H1 (cell line): ENCODE measurements at regions not wholly inside any gene's neighbourhood (a gene's known extent, or its start where the extent isn't known, plus 50 kb on each side); places are given as distances from the start of the nearest gene placed in this dataset.

Experiments used
- CTCF ChIA-PET: fragments of 300-600 bp; sonication (Branson Sonifier 250); formaldehyde crosslinking; loops from one replicate; lab custom pipeline; 2021; ENCODE audit not compliant: partially characterized antibody; lab: Charles Lee
- POLR2A ChIA-PET: fragments of 300-600 bp; sonication (Branson Sonifier 250); formaldehyde crosslinking; loops from one replicate; lab custom pipeline; 2021; ENCODE audit warnings: inconsistent platforms; ENCODE audit not compliant: partially characterized antibody; lab: Charles Lee
- DNase-seq, 2 experiments: peaks; one replicate each; pipeline versions ENCODE4 v3.0.0 to v3.0.0-alpha.2; 2010 to 2022; ENCODE audit warnings: low spot score in 2 of 2, low read depth in 1 of 2, mixed read lengths in 1 of 2
- FAIRE-seq: peaks from 2 replicates; lab custom pipeline; 2011; peaks lifted over from hg19 to GRCh38; lab: Jason Lieb, UNC
- H2AFZ ChIP-seq: 2 replicates; pipeline ENCODE4 v1.8.1; 2012; ENCODE audit warnings: low read length, inconsistent platforms
- H2AK5ac ChIP-seq: 2 replicates; pipeline ENCODE4 v1.6.1; 2013; ENCODE audit warnings: low read depth, low read length
- H2BK120ac ChIP-seq: replicated peaks from 2 replicates; pipeline ENCODE3; 2013; ENCODE audit warnings: low read depth, low read length, inconsistent platforms
- H2BK12ac ChIP-seq: 2 replicates; pipeline ENCODE4 v1.6.1; 2013; ENCODE audit warnings: low read depth, low read length
- H2BK15ac ChIP-seq: 2 replicates; pipeline ENCODE4 v1.6.1; 2013; ENCODE audit warnings: low read length
- H2BK20ac ChIP-seq: 2 replicates; pipeline ENCODE4 v1.6.1; 2013; ENCODE audit warnings: low read length
- H2BK5ac ChIP-seq: 2 replicates; pipeline ENCODE4 v1.6.1; 2013; ENCODE audit warnings: low read depth, low read length
- H3K14ac ChIP-seq: 2 replicates; pipeline ENCODE4 v1.6.1; 2013; ENCODE audit warnings: inconsistent platforms; ENCODE audit not compliant: insufficient read length
- H3K18ac ChIP-seq: 2 replicates; pipeline ENCODE4 v1.6.1; 2013; ENCODE audit warnings: low read length; ENCODE audit errors: extremely low read depth
- H3K23ac ChIP-seq: 2 replicates; pipeline ENCODE4 v1.6.1; 2013; ENCODE audit warnings: inconsistent platforms; ENCODE audit not compliant: insufficient read length
- H3K23me2 ChIP-seq: 2 replicates; pipeline ENCODE4 v1.6.1; 2013; ENCODE audit warnings: low read depth, low read length
- H3K27ac ChIP-seq: 2 replicates; pipeline ENCODE4 v1.6.1; 2011; ENCODE audit warnings: low read depth, low read length, inconsistent platforms
- H3K27me3 ChIP-seq, 4 experiments: replicated peaks in 1 of 4; 1 replicate in 1 of 4; 2 replicates in 3 of 4; pipeline versions ENCODE4 v1.6.1 to v1.8.1; 2011 to 2013; ENCODE audit warnings: low read length in 3 of 4, mild to moderate bottlenecking in 3 of 4, inconsistent platforms in 2 of 4, mixed read lengths in 2 of 4, moderate library complexity in 1 of 4; ENCODE audit not compliant: control insufficient read depth in 3 of 4, insufficient read depth in 3 of 4; ENCODE audit errors: extremely low read depth in 1 of 4
- H3K36me3 ChIP-seq, 4 experiments: 2 replicates each; pipeline versions ENCODE4 v1.6.1 to v1.8.1; 2011 to 2013; ENCODE audit warnings: mild to moderate bottlenecking in 4 of 4, low read length in 3 of 4, moderate library complexity in 2 of 4, control low read depth in 1 of 4, inconsistent platforms in 1 of 4; ENCODE audit not compliant: insufficient read depth in 4 of 4, control insufficient read depth in 2 of 4
- H3K4ac ChIP-seq: replicated peaks from 2 replicates; pipeline ENCODE3; 2013; ENCODE audit warnings: low read length, low read depth, mixed read lengths, inconsistent platforms; ENCODE audit not compliant: insufficient read length
- H3K4me1 ChIP-seq, 4 experiments: replicated peaks in 1 of 4; 1 replicate in 1 of 4; 2 replicates in 3 of 4; pipeline versions ENCODE4 v1.6.1 to v1.8.1; 2011 to 2013; ENCODE audit warnings: low read length in 3 of 4, inconsistent platforms in 2 of 4, mixed read lengths in 1 of 4; ENCODE audit not compliant: insufficient read depth in 4 of 4, control insufficient read depth in 3 of 4
- H3K4me2 ChIP-seq, 2 experiments: 2 replicates each; pipeline versions ENCODE4 v1.6.1 to v1.8.1; 2011 to 2013; ENCODE audit warnings: low read depth in 2 of 2, low read length in 2 of 2, control low read depth in 1 of 2, inconsistent platforms in 1 of 2, mild to moderate bottlenecking in 1 of 2; ENCODE audit not compliant: insufficient read depth in 1 of 2
- H3K4me3 ChIP-seq, 4 experiments: fragments of 200-600, 300-600 bp in 1 of 4; sonication (generic), shearing (Covaris generic), sonication (Bioruptor Twin) in 1 of 4; 2 replicates each; pipeline versions ENCODE4 v1.5.1 to v1.8.1; 2011 to 2016; ENCODE audit warnings: low read length in 4 of 4, low read depth in 3 of 4, control low read depth in 2 of 4, inconsistent platforms in 2 of 4, mild to moderate bottlenecking in 2 of 4, mixed read lengths in 1 of 4, moderate library complexity in 1 of 4; ENCODE audit not compliant: insufficient read depth in 2 of 4; ENCODE audit errors: extremely low read depth in 1 of 4
- H3K56ac ChIP-seq: replicated peaks from 2 replicates; pipeline ENCODE3; 2013; ENCODE audit warnings: low read depth, mild to moderate bottlenecking, mixed read lengths, low read length, inconsistent platforms; ENCODE audit not compliant: insufficient read length
- H3K79me1 ChIP-seq: 2 replicates; pipeline ENCODE4 v1.6.1; 2013; ENCODE audit warnings: low read depth, low read length, control low read depth
- H3K79me2 ChIP-seq, 2 experiments: 2 replicates each; pipeline versions ENCODE4 v1.6.1 to v1.8.1; 2012 to 2013; ENCODE audit warnings: low read length in 2 of 2, mild to moderate bottlenecking in 2 of 2, inconsistent platforms in 1 of 2; ENCODE audit not compliant: insufficient read depth in 2 of 2, control insufficient read depth in 1 of 2
- H3K9ac ChIP-seq, 4 experiments: replicated peaks in 1 of 4; 1 replicate in 1 of 4; 2 replicates in 3 of 4; pipeline versions ENCODE4 v1.6.1 to v1.8.1; 2011 to 2013; ENCODE audit warnings: low read depth in 3 of 4, low read length in 3 of 4, control low read depth in 2 of 4, mild to moderate bottlenecking in 2 of 4, moderate library complexity in 2 of 4, inconsistent platforms in 1 of 4; ENCODE audit errors: extremely low read depth in 1 of 4
- H3K9me3 ChIP-seq, 2 experiments: 2 replicates each; pipeline versions ENCODE4 v1.6.1 to v1.8.1; 2012 to 2013; ENCODE audit warnings: mild to moderate bottlenecking in 2 of 2, moderate library complexity in 2 of 2, control low read depth in 1 of 2, inconsistent platforms in 1 of 2, low read depth in 1 of 2, low read length in 1 of 2, mixed read lengths in 1 of 2; ENCODE audit not compliant: insufficient read depth in 2 of 2
- H4K20me1 ChIP-seq, 2 experiments: replicated peaks in 1 of 2; 2 replicates each; pipeline versions ENCODE3 to v1.8.1; 2011 to 2013; ENCODE audit warnings: inconsistent platforms in 2 of 2, low read length in 2 of 2, mild to moderate bottlenecking in 1 of 2; ENCODE audit not compliant: insufficient read depth in 2 of 2, control insufficient read depth in 1 of 2
- H4K5ac ChIP-seq: 2 replicates; pipeline ENCODE4 v1.6.1; 2013; ENCODE audit warnings: low read length, low read depth, mixed read lengths, inconsistent platforms; ENCODE audit not compliant: insufficient read length
- H4K8ac ChIP-seq: 2 replicates; pipeline ENCODE4 v1.8.0; 2013; ENCODE audit warnings: mild to moderate bottlenecking, moderate library complexity, low read length, inconsistent platforms; ENCODE audit not compliant: insufficient read depth; ENCODE audit errors: extremely low read depth
- H4K91ac ChIP-seq: replicated peaks from 2 replicates; pipeline ENCODE3; 2013; ENCODE audit warnings: low read length, mixed read lengths, inconsistent platforms; ENCODE audit not compliant: insufficient read length
- GABPA ChIP-seq: IDR thresholded peaks from 2 replicates; pipeline ENCODE4 v1.6.1; 2011; ENCODE audit warnings: mild to moderate bottlenecking, low read length, moderate library complexity, borderline replicate concordance; ENCODE audit not compliant: insufficient read depth
- GTF2F1 ChIP-seq: IDR thresholded peaks from 2 replicates; pipeline ENCODE4 v1.6.1; 2012; ENCODE audit warnings: low read depth, low read length, improper control_type of control experiment, borderline replicate concordance
- NANOG ChIP-seq: IDR thresholded peaks from 2 replicates; pipeline ENCODE4 v1.6.1; 2011; ENCODE audit warnings: low read length, low read depth, mild to moderate bottlenecking, inconsistent platforms; ENCODE audit not compliant: insufficient read depth, poor library complexity, severe bottlenecking
- SP4 ChIP-seq: IDR thresholded peaks from 2 replicates; pipeline ENCODE4 v1.6.1; 2012; ENCODE audit warnings: low read length, inconsistent platforms
- YY1 ChIP-seq: IDR thresholded peaks from 2 replicates; pipeline ENCODE4 v1.6.1; 2011; ENCODE audit warnings: low read depth, mild to moderate bottlenecking, low read length
- WGBS, 2 experiments: shearing (Covaris generic) in 1 of 2; methylation state at CpG; one replicate each; pipeline versions ENCODE4 v1.1.6 to v1.1.7; 2013 to 2015; ENCODE audit warnings: low lambda C conversion rate in 2 of 2, mixed read lengths in 2 of 2, inconsistent platforms in 1 of 2, low coverage in 1 of 2, missing lambda C conversion rate in 1 of 2; ENCODE audit not compliant: insufficient replicate concordance in 2 of 2, insufficient coverage in 1 of 2, insufficient read length in 1 of 2; ENCODE audit errors: extremely low coverage in 1 of 2, missing lambda C conversion rate in 1 of 2; 5-methylcytosine and 5-hydroxymethylcytosine counted together

DNA sequence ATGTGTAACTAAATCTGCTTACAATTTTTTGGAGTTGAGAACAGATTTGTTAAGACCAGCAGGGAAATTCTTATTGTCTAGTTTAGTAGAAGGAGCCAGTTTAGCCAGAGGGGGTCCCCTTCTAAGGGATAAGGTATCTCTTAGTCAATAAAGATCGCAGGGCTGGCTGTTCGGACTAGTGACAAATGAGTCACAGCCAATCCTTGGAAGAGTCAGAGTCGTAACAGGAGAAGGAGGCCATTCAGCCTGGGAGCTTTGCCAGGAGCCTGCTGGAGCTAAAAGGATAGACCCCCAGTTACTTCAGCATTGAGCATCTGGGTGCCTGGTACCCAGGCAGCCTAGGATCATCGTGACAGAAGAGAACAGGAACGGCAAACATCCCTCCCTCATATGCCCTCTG, 191.6 kb upstream of the ARHGAP20 start:
- Histone ChIP-seq H4K20me1 (no peaks in the 10 kb centered on the region), H3K4me1 (no peaks in the 10 kb centered on the region), H2BK12ac (no peak overlapping the region), H3K23ac (no peak overlapping the region), H3K14ac (no peak overlapping the region), H2AFZ (no peak overlapping the region), H3K4me2 (no peak overlapping the region), H3K4ac (no peak overlapping the region), H2BK5ac (no peak overlapping the region), H3K27me3 (no peaks in the 10 kb centered on the region), H2BK15ac (no peak overlapping the region), H3K9ac (no peak overlapping the region), H3K18ac (no peak overlapping the region), H3K56ac (no peak overlapping the region), H4K5ac (no peak overlapping the region), H3K36me3 (no peaks in the 10 kb centered on the region), H3K9me3 (no peaks in the 10 kb centered on the region), H3K23me2 (no peaks in the 10 kb centered on the region), H3K27ac (no peak overlapping the region), H4K8ac (no peak overlapping the region), H2BK120ac (no peak overlapping the region), H4K91ac (no peak overlapping the region), H2BK20ac (no peak overlapping the region), H2AK5ac (no peak overlapping the region), H3K79me1 (no peaks in the 10 kb centered on the region)
- ChIA-PET POLR2A (no interaction called here), CTCF (interaction anchor here (1.5 kb wide), 1 partner anchor 21 kb away, joined by 3 read pairs; no protein-coding TSS in a partner anchor)
- FAIRE-seq (no peak), DNase-seq (no peak)
- WGBS, 2 experiments, result 89% methylated on average over 5 of the region's 5 CpGs; no CpG with 5 or more reads in 1 of the 2 experiments
- TF ChIP-seq NANOG, result no peak
- no peak for TF ChIP-seq YY1
- no peak for TF ChIP-seq GABPA
- no peak for TF ChIP-seq SP4
- TF ChIP-seq GTF2F1, result no peak
- TF ChIP-seq, all 59 proteins: peak for 0
- Histone ChIP-seq H3K79me2 (no peaks in the 10 kb centered on the region), H3K4me3 (no peak overlapping the region)
